WTC11 (cell line): ENCODE measurements at regions not wholly inside any gene's neighbourhood (a gene's known extent, or its start where the extent isn't known, plus 50 kb on each side); places are given as distances from the start of the nearest gene placed in this dataset.
A peak's percentile ranks its signal among the peaks of the same experiment; 100 is the strongest.

Experiments
- ATAC-seq: fragments of 200-7000 bp; cut with Tn5 transposase; 2 replicates; pipeline ENCODE4 v1.10.0; 2021; ENCODE audit warnings: mild to moderate bottlenecking, moderate library complexity
- CTCF ChIA-PET: fragments of 300-600 bp; sonication (Branson Sonifier 250); formaldehyde crosslinking; loops from one replicate; lab custom pipeline; 2021; ENCODE audit warnings: antibody characterized with exemption; lab: Charles Lee
- POLR2A ChIA-PET: fragments of 350-600 bp; sonication (Branson Sonifier 250); formaldehyde crosslinking; loops from one replicate; lab custom pipeline; 2021; ENCODE audit warnings: antibody characterized with exemption; lab: Charles Lee
- DNase-seq: peaks from one replicate; pipeline ENCODE4 v3.0.0; 2021; ENCODE audit warnings: low spot score
- H3K27ac Mint-ChIP-seq: 2 replicates; pipeline ENCODE4 v1.8.0; 2021; ENCODE audit warnings: mixed read lengths
- H3K27me3 Mint-ChIP-seq: 2 replicates; pipeline ENCODE4 v1.8.0; 2021; ENCODE audit warnings: low read depth, mild to moderate bottlenecking, moderate library complexity, mixed read lengths
- H3K36me3 Mint-ChIP-seq: 2 replicates; pipeline ENCODE4 v1.8.0; 2021; ENCODE audit warnings: mixed read lengths
- H3K4me1 Mint-ChIP-seq: 2 replicates; pipeline ENCODE4 v1.8.0; 2022; ENCODE audit warnings: mixed read lengths
- H3K4me3 Mint-ChIP-seq: 2 replicates; pipeline ENCODE4 v1.8.0; 2021; ENCODE audit warnings: mild to moderate bottlenecking, moderate library complexity, mixed read lengths
- H3K9me3 Mint-ChIP-seq: 2 replicates; pipeline ENCODE4 v1.8.0; 2021; ENCODE audit warnings: mixed read lengths
- CDX4 ChIP-seq: fragments of 250-450 bp; sonication (Bioruptor Pico); IDR thresholded peaks from 2 replicates; pipeline ENCODE4 v1.9.0; 2021; ENCODE audit warnings: moderate library complexity, mild to moderate bottlenecking, inconsistent platforms, borderline replicate concordance
- CREB1 ChIP-seq: sonication (generic); formaldehyde crosslinking; IDR thresholded peaks from 2 replicates; pipeline ENCODE4 v1.8.0; 2023; ENCODE audit warnings: mild to moderate bottlenecking, missing genetic modification reagents
- FOXK1 ChIP-seq: sonication (generic); formaldehyde crosslinking; IDR thresholded peaks from 2 replicates; pipeline ENCODE4 v1.8.0; 2022; ENCODE audit warnings: mild to moderate bottlenecking, moderate library complexity, missing genetic modification reagents
- GABPB1 ChIP-seq: sonication (generic); formaldehyde crosslinking; IDR thresholded peaks from 2 replicates; pipeline ENCODE4 v1.8.1; 2023; ENCODE audit warnings: mild to moderate bottlenecking, missing genetic modification reagents
- JUN ChIP-seq: sonication (generic); formaldehyde crosslinking; IDR thresholded peaks from 2 replicates; pipeline ENCODE4 v1.8.0; 2023; ENCODE audit warnings: mild to moderate bottlenecking, missing genetic modification reagents
- NFYB ChIP-seq: sonication (generic); formaldehyde crosslinking; conservative IDR thresholded peaks from 2 replicates; pipeline ENCODE4 v1.8.0; 2022; ENCODE audit warnings: low read depth, missing genetic modification reagents
- PRRX2 ChIP-seq: fragments of 250-450 bp; sonication (Bioruptor Pico); IDR thresholded peaks from 2 replicates; pipeline ENCODE4 v1.8.0; 2021; ENCODE audit warnings: mild to moderate bottlenecking
- RORB ChIP-seq: fragments of 250-450 bp; sonication (Bioruptor Pico); IDR thresholded peaks from 2 replicates; pipeline ENCODE4 v1.9.0; 2021; ENCODE audit warnings: mild to moderate bottlenecking
- TCF7 ChIP-seq: sonication (generic); formaldehyde crosslinking; IDR thresholded peaks from 2 replicates; pipeline ENCODE4 v1.8.0; 2022; ENCODE audit warnings: mild to moderate bottlenecking, low read depth, missing genetic modification reagents, moderate library complexity
- TP53 ChIP-seq: sonication (generic); formaldehyde crosslinking; IDR thresholded peaks from 2 replicates; pipeline ENCODE4 v1.8.1; 2023; ENCODE audit warnings: mild to moderate bottlenecking, missing genetic modification reagents
- ZNF121 ChIP-seq: sonication (generic); formaldehyde crosslinking; IDR thresholded peaks from 2 replicates; pipeline ENCODE4 v1.8.0; 2023; ENCODE audit warnings: missing genetic modification reagents
- ZNF317 ChIP-seq: sonication (generic); formaldehyde crosslinking; IDR thresholded peaks from 2 replicates; pipeline ENCODE4 v1.8.1; 2023; ENCODE audit warnings: low read depth, mild to moderate bottlenecking, moderate library complexity, missing genetic modification reagents, borderline replicate concordance
- ZNF423 ChIP-seq: fragments of 250-450 bp; sonication (Bioruptor Pico); IDR thresholded peaks from 2 replicates; pipeline ENCODE4 v2.1.2; 2022; ENCODE audit warnings: mild to moderate bottlenecking, moderate library complexity
- ZNF512 ChIP-seq: sonication (generic); formaldehyde crosslinking; IDR thresholded peaks from 2 replicates; pipeline ENCODE4 v1.8.1; 2022; ENCODE audit warnings: missing genetic modification reagents, borderline replicate concordance
- ZNF671 ChIP-seq: fragments of 250-450 bp; sonication (Bioruptor Pico); IDR thresholded peaks from 2 replicates; pipeline ENCODE4 v1.8.0; 2021; ENCODE audit warnings: mild to moderate bottlenecking
- ZSCAN18 ChIP-seq: fragments of 250-450 bp; sonication (Bioruptor Pico); IDR thresholded peaks from 2 replicates; pipeline ENCODE4 v2.1.2; 2022; ENCODE audit warnings: mild to moderate bottlenecking, moderate library complexity
- TF ChIP-seq, protein P1 (sequence below): sonication (generic); formaldehyde crosslinking; IDR thresholded peaks from 2 replicates; pipeline ENCODE4 v1.8.0; 2022; ENCODE audit warnings: mild to moderate bottlenecking, missing genetic modification reagents
- TF ChIP-seq, protein P2 (sequence below): sonication (generic); formaldehyde crosslinking; IDR thresholded peaks from 2 replicates; pipeline ENCODE4 v1.8.1; 2023; ENCODE audit warnings: mild to moderate bottlenecking, missing genetic modification reagents
- TF ChIP-seq, protein P3 (sequence below): sonication (generic); formaldehyde crosslinking; IDR thresholded peaks from 2 replicates; pipeline ENCODE4 v1.8.0; 2022; ENCODE audit warnings: mild to moderate bottlenecking, missing genetic modification reagents
- TF ChIP-seq, protein P4 (sequence below): sonication (generic); formaldehyde crosslinking; IDR thresholded peaks from 2 replicates; pipeline ENCODE4 v1.8.1; 2023; ENCODE audit warnings: mild to moderate bottlenecking, missing genetic modification reagents, borderline replicate concordance

DNA sequence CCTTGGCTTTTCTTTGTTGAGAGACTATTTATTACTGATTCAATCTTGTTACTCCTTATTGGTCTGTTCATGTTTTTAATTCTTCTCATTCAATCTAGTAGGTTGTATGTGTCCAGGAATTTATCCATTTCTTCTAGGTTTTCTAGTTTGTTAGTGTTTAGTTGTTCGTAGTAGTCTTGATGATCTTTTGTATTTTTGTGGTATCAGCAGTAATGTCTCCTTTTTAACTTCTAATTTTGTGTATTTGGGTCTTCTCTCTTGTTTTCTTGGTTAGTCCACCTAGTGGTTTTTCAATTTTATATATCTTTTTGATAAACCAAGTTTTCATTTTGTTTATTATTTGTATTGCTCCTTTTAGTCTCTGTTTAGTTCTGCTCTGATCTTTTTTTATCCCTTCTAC, 546.9 kb upstream of the TPK1 start:
- Mint-ChIP-seq H3K27me3 (no peaks in the 10 kb centered on the region), H3K36me3 (0 out of 2 replicates have a peak, but pooled peaks cover 5% of the 10 kb centered on the region), H3K4me1 (no peaks in the 10 kb centered on the region), H3K27ac (no peak overlapping the region), H3K4me3 (no peak overlapping the region), H3K9me3 (peaks cover 29% of the 10 kb centered on the region)
- no peak for ATAC-seq
- ChIA-PET CTCF (no interaction called here), POLR2A (no interaction called here)
- DNase-seq: no peak
- TF ChIP-seq, protein P1, sequence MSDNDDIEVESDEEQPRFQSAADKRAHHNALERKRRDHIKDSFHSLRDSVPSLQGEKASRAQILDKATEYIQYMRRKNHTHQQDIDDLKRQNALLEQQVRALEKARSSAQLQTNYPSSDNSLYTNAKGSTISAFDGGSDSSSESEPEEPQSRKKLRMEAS (CRISPR knock-in tag): no peak
- TF ChIP-seq TP53 (CRISPR knock-in tag) (no peak), ZNF512 (no peak)
- TF ChIP-seq, protein P2, sequence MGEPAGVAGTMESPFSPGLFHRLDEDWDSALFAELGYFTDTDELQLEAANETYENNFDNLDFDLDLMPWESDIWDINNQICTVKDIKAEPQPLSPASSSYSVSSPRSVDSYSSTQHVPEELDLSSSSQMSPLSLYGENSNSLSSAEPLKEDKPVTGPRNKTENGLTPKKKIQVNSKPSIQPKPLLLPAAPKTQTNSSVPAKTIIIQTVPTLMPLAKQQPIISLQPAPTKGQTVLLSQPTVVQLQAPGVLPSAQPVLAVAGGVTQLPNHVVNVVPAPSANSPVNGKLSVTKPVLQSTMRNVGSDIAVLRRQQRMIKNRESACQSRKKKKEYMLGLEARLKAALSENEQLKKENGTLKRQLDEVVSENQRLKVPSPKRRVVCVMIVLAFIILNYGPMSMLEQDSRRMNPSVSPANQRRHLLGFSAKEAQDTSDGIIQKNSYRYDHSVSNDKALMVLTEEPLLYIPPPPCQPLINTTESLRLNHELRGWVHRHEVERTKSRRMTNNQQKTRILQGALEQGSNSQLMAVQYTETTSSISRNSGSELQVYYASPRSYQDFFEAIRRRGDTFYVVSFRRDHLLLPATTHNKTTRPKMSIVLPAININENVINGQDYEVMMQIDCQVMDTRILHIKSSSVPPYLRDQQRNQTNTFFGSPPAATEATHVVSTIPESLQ (CRISPR knock-in tag): no peak

- Mint-ChIP-seq H3K27me3 (no peaks in the 10 kb centered on the region), H3K4me3 (no peak overlapping the region), H3K36me3 (no peaks in the 10 kb centered on the region), H3K9me3 (peaks cover 11% of the 10 kb centered on the region), H3K27ac (no peak overlapping the region), H3K4me1 (no peaks in the 10 kb centered on the region)
- ChIA-PET POLR2A (no interaction called here), CTCF (no interaction called here)
- no peak for ATAC-seq
- no peak for DNase-seq
- TF ChIP-seq RORB (CRISPR knock-in tag) (no peak), ZSCAN18 (CRISPR knock-in tag) (no peak), ZNF423 (no peak), PRRX2 (no peak), GABPB1 (CRISPR knock-in tag) (no peak), TCF7 (no peak), ZNF671 (CRISPR knock-in tag) (no peak), FOXK1 (no peak), ZNF317 (CRISPR knock-in tag) (no peak), NFYB (CRISPR knock-in tag) (no peak), JUN (CRISPR knock-in tag) (no peak)
- TF ChIP-seq, protein P1 (CRISPR knock-in tag): no peak
- TF ChIP-seq, protein P3, sequence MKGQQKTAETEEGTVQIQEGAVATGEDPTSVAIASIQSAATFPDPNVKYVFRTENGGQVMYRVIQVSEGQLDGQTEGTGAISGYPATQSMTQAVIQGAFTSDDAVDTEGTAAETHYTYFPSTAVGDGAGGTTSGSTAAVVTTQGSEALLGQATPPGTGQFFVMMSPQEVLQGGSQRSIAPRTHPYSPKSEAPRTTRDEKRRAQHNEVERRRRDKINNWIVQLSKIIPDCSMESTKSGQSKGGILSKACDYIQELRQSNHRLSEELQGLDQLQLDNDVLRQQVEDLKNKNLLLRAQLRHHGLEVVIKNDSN (CRISPR knock-in tag): no peak
Measured at GRCh38 chr7:145378197-145378596, 542.3 kb upstream of the TPK1 start.

- H3K4me3 Mint-ChIP-seq: no peak overlapping the region
- peaks cover 29% of the 10 kb centered on the region for H3K9me3 Mint-ChIP-seq
- H3K4me1 Mint-ChIP-seq: peaks cover 8% of the 10 kb centered on the region; the same call in 1 of the 2 replicates
- no peaks in the 10 kb centered on the region for H3K27me3 Mint-ChIP-seq
- no peak overlapping the region for H3K27ac Mint-ChIP-seq
- ChIA-PET POLR2A (no interaction called here), CTCF (interaction anchor here (0.6 kb wide), 1 partner anchor 110 kb away, joined by 3 read pairs; no protein-coding TSS in a partner anchor)
- no peak for ATAC-seq
- peak; percentile 10 for DNase-seq
- H3K36me3 Mint-ChIP-seq: peaks cover 12% of the 10 kb centered on the region
- TF ChIP-seq CDX4: no peak
- no peak for TF ChIP-seq GABPB1 (CRISPR knock-in tag)
- no peak for TF ChIP-seq CREB1 (CRISPR knock-in tag)
- no peak for TF ChIP-seq ZNF121 (CRISPR knock-in tag)
- TF ChIP-seq, protein P4, sequence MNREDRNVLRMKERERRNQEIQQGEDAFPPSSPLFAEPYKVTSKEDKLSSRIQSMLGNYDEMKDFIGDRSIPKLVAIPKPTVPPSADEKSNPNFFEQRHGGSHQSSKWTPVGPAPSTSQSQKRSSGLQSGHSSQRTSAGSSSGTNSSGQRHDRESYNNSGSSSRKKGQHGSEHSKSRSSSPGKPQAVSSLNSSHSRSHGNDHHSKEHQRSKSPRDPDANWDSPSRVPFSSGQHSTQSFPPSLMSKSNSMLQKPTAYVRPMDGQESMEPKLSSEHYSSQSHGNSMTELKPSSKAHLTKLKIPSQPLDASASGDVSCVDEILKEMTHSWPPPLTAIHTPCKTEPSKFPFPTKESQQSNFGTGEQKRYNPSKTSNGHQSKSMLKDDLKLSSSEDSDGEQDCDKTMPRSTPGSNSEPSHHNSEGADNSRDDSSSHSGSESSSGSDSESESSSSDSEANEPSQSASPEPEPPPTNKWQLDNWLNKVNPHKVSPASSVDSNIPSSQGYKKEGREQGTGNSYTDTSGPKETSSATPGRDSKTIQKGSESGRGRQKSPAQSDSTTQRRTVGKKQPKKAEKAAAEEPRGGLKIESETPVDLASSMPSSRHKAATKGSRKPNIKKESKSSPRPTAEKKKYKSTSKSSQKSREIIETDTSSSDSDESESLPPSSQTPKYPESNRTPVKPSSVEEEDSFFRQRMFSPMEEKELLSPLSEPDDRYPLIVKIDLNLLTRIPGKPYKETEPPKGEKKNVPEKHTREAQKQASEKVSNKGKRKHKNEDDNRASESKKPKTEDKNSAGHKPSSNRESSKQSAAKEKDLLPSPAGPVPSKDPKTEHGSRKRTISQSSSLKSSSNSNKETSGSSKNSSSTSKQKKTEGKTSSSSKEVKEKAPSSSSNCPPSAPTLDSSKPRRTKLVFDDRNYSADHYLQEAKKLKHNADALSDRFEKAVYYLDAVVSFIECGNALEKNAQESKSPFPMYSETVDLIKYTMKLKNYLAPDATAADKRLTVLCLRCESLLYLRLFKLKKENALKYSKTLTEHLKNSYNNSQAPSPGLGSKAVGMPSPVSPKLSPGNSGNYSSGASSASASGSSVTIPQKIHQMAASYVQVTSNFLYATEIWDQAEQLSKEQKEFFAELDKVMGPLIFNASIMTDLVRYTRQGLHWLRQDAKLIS (CRISPR knock-in tag): no peak
- TF ChIP-seq, protein P2 (CRISPR knock-in tag): no peak
Measured at GRCh38 chr7:145360511-145361100, 524.8 kb upstream of the TPK1 start.
